Activated CD4-positive, CD25-positive, alpha-beta regulatory T cell (primary cell): ENCODE measurements at regions not wholly inside any gene's neighbourhood (a gene's known extent, or its start where the extent isn't known, plus 50 kb on each side); places are given as distances from the start of the nearest gene placed in this dataset.

Source experiments
- DNase-seq, 4 experiments: peaks; one replicate each; lab custom pipeline; 2025; lab: John Stamatoyannopoulos, UW

DNA sequence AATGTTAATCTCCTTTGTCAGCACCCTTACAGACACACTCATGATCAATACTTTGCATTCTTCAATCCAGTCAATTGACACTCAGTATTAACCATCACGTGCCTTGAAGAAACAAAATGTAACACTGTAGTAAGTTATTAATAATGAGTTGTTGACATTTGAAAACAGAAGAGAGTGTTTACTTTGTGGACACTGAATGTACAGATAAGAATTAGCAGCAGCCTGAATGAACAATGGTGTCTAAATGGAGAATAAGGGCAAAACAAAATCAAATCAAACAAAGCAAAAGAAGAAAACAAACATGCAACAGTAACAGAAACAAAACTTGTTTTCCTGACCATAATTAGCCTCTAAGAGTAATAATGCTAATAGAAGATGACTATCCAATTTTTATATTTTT, 1191.1 kb upstream of the MIR17HG start:
- DNase-seq, result no peak

DNA sequence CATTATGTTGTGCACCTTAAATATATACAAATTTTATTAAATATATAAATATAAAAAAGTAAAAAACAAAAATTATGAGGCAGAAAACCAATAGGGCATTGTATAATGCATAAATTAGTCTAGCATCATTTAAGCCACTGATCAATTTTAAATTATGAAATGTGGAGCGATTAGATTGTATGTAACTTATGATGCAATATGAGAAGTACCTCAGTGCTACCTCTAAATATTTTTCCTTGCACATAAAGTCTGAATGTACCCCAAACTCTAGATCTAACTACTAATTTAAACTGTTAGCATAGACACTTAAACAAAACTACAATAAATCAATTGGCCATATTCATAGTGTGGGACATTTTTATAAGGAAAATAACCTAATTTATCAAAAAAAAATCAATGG, 1178.5 kb upstream of the MIR17HG start:
- no peak for DNase-seq

DNA sequence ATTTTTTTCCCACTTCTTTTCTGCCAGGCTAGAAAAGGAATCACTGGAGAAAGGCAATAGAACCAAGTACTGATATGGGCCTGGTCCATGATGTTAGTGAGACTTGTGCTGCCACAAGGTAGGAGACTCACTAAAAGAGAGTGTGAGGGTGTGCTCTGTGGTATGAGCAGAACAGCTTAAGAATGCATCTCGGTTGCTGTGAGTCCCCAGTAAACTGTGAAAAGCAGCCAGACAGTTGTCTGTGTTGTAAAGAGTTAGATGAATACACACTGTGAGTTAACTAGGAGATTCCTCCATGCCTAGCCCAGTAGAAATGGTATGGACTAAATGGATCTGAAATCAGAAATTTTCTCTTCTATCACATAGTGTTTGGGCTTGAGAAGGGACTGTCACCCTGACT, 1177.3 kb upstream of the MIR17HG start:
- DNase-seq, result no peak

DNA sequence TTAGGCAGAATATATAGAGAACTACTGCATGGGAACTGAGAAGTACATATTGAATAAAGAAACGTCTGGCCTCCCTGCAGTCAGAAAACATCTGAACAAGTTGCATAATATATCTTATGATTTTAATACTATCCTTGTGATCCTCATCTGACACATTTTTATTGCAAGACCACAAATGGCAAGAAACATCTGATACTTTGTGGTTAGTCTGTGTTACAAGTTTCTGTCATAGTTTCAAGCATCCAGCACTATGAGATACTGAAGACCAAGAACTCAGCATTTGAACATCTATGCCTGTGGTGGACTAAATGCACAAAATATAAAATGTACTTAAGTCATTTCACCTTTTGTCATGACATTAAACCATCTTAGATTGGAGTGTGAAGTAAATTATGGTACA, 1175.8 kb upstream of the MIR17HG start:
- no peak for DNase-seq

DNA sequence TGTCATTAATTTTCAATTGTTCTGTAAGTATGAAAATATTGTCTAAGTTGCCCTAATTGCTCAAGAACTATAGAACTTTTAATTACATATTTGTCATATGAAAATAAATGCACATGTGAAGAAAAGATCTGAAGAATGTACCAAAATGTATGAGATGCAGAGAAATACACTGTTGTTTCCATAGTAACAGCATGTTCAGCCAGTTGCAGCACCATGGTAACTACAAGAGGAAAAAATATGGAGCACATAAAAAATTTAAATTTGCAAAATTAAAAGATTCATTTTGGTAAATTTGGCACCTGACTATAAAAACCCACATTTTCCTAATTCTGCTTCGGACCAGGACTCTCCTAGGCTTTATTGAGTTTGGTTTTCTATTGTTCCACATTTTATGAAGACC, 1170.0 kb upstream of the MIR17HG start:
- DNase-seq, result no peak

DNA sequence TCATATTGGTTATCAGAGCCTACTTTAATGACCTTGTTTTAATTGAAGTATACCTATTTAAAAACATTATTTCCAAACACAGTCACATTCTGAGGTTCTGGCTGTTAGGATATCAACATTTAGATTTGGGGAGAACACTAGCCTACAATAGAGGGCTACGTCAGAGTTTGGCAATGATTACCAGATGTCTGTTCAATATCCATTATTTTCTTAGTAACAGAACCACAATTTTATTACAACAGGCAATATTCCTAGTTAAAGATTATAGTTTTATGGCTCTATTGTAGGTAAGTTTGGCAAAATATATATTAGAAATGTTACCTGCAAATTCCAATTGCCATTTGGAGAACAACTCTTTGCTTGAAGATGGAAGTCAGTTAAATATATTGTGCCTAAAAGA, 1163.1 kb upstream of the MIR17HG start:
- no peak for DNase-seq

DNA sequence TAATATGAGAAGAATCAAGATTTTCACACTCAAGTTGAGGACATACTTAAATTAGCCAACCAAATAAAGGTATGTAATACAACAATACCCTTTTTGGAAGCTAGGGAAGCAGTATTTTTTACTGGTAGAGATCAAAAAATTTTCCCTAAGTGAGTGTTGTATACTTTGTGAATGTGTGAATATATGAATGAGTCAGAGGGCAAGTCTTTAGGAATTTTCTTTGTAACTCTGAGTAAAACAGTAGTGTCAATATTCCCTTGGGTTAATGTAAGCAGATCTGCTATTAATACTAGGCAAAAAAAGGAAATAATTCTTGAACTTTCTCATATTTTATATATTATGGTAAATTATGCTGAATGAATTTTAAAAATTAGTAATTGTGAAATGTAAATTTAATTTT, 1161.8 kb upstream of the MIR17HG start:
- DNase-seq, result no peak

DNA sequence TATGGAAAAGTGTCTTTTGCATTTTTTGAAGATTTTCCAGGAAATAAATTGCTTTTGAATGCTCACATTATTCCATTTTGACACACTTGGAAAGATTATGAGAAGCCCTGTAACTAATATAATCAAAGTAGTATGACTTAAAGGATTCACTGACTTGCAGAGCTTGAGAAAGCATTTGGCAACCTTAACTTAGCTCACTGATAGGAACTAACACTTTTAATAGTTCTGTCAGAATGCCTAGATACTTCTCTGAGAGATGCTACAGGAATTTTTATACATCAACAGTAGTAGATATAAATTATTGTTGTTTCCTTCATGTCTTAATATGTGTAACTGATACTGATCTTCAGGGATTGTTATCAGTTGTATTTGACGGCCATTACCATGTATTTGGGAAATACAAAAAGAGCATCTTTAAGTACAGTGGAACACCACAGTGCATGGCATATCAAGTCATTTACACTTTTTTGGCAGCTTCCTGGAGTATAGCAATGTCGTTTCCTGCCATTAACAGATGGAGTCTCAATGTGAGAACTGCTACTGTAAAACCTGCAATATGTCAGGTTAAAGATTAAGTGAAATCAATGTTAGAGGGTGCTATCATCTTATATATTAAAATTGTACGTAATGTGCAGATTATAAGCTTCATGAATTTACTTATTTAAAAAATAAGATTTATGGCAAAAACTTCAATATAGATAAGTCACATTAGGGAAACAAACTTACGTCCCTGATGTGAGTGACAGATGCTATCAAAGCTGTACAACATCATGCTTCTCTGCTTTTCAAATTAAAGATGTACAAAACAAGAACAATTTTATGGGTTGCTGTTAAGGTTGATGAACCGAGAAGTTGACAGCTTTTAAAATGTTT, 1159.8 kb upstream of the MIR17HG start:
- DNase-seq, result no peak

DNA sequence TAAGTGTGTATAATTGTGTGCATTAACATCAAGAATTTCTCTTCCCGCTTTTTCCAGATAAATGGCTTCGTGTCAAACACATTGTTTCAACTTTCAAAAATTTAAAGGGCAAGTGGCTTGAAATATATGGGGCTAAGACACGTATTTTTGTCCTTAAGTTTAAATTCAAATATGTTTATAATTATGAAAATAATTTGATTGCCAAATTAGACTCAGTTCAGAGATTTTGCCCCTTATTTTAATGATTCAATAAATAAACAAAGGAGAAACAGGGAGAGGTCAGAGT, 1159.2 kb upstream of the MIR17HG start:
- DNase-seq, result no peak

DNA sequence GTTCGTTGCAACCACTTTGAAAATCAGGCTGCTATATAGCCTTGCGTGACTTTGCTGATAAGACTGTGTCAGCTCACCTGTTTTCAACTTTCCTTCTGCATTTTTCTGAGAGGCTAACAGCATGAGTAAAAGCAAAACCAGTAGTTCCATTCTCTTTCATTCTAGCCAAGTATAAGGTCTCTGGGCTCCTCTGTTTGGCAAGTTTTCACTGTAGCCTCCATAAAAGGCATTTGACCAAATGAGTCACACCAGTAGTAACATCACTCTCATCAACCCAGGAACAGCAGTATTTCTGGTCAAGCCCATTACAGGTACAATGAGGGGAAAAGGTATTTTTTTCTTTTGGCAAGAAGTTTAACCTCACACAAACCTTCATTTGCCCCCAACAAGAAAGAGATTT, 1149.8 kb upstream of the MIR17HG start:
- DNase-seq, result no peak

DNA sequence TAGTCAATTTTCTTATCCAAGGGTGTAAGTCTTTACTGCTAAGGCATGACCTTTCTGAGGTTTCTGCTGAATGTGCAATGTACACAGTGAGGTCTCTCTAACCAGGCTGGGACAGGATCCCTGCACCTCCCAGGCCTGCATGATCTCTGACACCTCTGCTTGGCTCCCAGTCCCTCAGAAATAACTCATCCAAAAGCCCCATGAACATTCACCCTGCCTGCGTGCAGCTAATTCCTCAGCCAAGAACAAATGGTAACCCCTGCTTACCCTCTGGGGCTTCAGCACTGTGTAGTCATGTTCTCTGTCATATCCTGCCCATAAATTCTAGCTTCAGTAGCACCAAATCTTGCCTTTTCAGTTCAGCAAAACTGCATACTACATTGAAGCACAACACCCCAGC, 1146.3 kb upstream of the MIR17HG start:
- DNase-seq, result no peak

DNA sequence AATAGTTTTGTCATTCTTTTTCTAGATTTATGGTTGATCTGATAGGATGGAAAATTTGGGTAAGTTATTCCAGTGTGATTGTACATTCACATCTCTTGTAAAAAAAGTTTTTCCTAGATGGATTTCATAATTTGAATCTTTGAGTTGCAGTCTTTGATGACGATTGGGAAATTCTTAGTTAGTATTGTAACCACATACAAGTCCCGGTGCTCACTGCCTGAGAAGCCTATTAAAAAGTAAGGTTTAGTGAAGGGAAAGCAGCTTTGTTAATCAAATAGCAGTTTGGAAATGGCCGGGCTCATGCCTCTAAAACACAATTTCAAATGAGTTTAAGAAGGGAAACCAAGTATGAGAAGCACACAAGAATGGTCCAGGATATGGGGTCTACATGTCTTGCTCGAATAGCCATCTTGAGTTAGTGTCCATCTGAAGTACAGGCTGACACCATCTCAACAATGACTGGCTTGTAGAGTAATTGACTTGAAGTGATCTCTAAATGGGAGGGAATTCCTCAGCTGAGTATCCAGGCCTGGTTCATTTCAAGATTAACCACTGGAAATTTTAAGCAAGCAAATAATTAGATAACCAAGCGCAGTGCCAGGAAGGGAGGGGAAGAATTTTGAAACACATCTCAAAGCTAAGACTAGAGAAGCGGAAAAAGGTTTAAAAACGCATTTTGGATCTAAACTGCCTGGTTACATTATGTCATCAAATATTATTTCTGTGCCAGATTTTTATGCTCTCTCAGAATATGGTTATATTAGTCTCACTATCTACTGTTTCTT, 1145.6 kb upstream of the MIR17HG start:
- DNase-seq, result no peak

DNA sequence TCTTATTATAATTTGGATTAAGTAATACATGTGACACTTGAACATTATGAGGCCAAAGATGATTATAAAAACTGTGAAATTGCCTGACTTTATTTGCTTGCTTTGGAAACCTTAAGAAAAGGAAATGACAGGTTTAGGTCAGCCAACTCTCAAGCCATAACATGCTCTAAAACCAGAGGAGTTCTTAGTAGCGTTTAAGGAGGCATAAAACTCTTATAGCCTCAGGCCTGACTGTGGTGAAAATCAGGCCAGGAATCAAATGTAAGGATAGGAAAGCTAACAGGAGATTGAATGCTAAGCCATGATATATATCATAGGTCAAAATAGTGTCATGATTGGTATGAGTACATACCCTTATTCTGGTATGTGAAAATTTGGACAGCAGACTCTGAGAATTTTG, 1142.4 kb upstream of the MIR17HG start:
- DNase-seq, result no peak

DNA sequence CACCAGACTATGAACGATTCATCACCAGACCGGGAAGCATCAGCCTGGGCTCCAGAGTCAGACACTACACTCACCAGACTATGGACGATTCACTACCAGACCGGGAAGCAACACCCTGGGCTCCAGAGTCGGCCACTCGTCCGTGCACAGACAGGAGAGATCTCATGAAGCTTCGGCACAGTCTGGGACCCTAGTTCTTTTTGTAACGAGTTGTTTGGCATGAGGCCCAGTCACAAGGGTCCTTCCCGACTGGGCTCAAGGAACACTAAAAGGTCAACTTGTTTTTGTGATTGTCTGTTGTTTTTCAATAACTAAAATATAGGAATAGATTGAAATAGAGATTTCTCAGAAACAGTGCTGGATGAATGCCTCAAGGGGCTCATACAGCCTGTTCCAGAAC, 1141.6 kb upstream of the MIR17HG start:
- no peak for DNase-seq

DNA sequence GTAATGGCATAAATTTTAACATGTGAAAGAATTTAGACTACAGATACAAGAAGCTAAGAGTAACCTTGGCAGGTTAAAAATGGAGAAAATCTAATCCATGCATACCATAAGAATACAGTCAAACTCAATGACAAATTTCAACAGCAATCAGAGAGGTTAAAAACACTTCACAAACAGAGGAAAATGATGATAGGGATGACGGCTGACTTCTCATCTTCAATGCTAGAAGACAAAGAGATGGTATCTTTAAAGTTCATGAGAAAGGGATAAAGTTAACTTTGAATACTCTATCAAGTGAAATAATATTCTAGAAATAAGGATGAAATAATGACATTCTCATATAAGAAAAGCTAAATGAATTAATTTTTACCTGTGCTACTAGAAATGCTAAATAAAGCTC, 1130.2 kb upstream of the MIR17HG start:
- no peak for DNase-seq

DNA sequence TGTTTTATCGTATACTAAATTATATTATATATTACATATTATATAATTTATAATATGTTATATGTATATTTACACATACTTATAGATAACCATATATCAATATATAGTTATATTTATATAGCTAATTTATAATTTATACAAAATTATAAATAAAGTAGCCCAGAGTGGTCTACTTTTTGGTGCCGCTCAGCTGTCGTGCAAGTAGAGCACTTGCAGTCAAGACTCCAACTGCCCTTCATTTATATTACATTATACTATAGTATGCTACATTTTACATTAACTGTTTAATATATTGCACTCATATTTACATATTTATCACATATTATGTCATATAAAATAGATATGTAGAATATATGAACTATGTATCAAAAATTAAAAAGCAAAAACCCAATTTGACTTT, 1124.7 kb upstream of the MIR17HG start:
- DNase-seq, result no peak

DNA sequence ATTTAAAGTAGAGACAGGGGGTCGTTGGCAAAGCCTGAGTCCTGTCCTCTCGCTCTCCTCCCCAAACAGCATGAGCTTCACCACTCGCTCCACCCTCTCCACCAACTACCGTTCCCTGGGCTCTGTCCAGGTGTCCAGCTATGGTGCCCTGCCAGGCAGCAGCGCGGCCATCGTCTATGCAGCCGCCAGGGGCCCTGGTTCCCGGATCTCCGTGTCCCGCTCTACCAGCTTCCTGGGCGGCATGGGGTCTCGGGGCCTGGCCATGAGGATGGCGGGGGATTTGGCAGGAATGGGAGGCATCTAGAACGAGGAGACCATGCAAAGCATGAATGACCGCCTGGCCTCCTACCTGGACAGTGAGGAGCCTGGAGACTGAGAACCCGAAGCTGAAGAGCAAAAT, 1117.2 kb upstream of the MIR17HG start:
- no peak for DNase-seq

DNA sequence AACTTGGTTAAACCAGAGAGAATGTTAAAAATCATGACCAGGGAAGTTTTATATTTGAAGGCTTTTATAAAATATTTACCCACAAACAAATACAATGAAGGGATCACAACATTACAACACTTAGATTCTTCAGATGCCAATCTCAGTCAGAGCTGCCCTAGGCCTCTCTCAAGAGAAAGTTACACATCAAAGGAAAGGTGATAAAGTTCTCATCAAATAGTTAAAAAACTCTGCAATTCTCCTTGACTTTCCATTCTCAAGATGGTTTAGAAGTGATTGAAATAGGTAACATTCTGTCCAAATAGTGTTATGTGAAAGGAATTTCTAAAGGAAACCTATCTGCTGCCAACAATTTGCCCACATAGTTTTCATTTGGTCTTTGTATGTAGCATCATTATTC, 1115.2 kb upstream of the MIR17HG start:
- DNase-seq, result no peak

DNA sequence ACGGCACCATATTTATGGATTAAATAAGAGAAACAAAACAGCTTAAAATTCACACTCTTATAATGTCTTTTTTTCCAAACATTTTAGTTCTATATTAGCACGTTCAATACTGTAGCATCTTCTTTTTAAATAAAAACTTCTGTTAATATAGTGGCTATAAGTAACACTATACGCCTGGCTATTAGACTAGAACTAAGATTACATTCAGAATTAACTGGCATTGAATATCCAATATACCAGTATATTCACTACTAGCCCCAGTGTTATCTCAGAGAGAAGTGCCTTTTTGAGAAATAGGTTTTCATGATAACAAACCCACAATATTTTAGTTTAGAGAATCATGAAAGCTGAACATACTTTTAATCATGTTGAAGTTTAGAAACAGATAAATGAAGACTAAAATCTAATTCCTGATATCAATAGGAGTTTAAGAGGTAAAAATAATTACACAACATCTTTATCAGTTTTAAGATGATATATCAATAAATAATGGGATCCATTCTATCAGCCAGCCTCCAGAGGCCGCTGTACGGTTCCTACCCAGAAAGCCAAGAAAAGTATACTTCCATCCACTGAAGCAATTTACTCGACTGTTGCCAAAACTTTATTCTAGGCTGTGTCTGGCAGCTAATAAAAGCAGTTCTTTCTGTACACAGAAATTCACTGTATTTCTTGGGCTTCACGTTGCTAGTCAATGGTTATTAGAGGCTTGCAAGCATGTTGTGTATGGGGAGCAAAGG, 1113.4 kb upstream of the MIR17HG start:
- DNase-seq, result no peak

DNA sequence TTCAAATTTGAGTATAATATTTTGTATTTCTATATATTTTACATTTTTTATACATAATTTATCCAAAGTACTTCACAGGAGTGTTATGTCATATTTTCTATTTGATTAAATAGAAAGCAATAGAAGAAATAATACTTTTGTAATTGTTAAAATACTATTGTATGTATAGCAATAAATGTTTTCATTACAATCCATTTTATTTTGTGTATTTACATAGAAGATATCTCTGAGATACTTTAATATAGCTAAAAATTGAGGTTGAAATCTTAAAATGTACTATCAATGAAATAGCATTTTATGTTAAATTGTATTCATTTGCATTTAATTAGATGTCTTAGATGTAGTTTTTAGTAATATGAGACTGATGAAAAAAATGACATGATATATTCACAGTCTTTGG, 1109.6 kb upstream of the MIR17HG start:
- no peak for DNase-seq

DNA sequence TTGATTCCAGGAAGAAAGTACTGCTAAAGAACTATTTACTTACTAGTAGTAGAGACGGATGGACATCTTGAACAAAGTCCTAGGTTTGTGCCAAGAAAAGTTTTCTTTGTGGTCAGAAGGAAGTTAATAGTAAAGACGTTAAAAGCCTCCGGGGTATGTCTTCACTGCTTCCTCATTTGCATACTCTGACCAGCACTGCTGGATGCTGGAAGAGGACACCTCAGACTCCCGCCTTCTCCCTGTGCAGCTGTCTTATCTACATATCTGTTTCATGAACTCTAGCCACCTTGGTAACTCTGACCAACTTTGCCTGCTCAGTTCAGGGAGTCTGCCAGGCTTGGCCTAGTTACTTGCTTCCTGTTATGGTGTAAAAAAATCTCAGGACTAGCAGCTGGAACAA, 1109.1 kb upstream of the MIR17HG start:
- DNase-seq, result no peak

DNA sequence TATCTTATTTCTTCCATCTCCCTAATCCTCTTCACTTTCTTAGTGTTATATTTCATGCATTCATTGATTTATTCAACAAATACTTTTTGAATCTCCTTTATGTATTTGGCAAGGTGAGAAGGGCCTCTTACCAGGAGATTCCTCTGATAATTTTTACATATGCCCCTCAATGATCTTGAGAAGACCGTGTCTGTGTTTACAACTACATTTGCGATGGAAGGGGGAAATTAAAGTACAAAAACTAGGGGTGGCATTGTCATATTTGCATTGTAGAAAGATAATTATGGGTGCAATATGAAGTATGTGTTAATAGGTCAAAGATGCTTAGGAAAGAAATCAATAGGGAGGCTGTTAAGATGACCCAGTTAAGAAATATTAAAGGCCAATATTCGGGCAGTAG, 1108.4 kb upstream of the MIR17HG start:
- no peak for DNase-seq

DNA sequence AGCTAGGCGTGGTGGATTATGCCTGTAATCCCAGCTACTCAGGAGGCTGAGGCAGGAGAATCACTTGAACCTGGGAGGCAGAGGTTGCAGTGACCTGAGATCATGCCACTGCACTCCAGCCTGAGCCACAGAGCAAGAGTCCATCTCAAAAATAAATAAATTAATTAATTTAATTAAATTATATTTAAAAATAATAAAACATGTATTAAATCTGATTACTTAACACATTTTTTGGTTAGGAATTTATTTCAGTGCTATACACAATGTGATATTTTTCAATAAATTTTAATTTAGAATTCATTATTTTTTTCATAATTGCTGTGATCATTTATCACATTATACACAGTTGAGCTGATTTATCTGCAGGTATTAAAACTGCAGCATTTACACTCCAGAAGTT, 1101.5 kb upstream of the MIR17HG start:
- DNase-seq, result no peak
